Hepatic stellate cell (primary cell): ENCODE measurements at regions not wholly inside any gene's neighbourhood (a gene's known extent, or its start where the extent isn't known, plus 50 kb on each side); places are given as distances from the start of the nearest gene placed in this dataset.
"Not testable (repeated sequence)": the region's sequence is repeated elsewhere in the genome, so short reads cannot be mapped to it uniquely, and the experiment has no call there.

ENCODE experiments used
- DNase-seq: peaks from one replicate; pipeline ENCODE4 v3.0.0; 2011; ENCODE audit warnings: low spot score

- no peak for DNase-seq
Observed at GRCh38 chr16:47858333-47858982, 297.3 kb downstream of the ABCC12 start.

DNA sequence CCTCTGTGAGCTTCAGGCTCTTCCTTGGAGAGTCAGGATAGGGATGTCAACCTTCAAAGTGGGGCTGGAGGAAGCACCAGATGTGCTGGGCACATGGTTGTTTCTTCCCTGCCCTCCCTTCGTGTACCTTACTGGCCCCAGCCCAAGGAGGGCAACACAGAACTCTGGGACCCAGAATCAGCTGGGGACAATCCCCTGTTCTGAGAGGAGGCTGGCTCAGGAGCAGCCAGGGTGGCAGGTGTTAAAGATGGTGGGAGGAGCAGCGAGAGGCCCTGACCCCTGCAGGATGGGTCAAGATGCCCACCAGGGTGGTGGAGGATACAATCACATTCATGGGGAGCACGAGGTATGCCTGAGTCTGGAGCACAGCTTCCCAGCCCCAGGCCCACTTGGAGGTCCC lies 300.4 kb downstream of the ABCC12 start:
- no peak for DNase-seq

GRCh38 chr16:47854737-47855136 lies 301.1 kb downstream of the ABCC12 start:
- DNase-seq: no peak

- no peak for DNase-seq
Observed at GRCh38 chr16:47852991-47853390, 302.8 kb downstream of the ABCC12 start.

- no peak for DNase-seq
Observed at GRCh38 chr16:47851146-47851545, 304.6 kb downstream of the ABCC12 start.

DNA sequence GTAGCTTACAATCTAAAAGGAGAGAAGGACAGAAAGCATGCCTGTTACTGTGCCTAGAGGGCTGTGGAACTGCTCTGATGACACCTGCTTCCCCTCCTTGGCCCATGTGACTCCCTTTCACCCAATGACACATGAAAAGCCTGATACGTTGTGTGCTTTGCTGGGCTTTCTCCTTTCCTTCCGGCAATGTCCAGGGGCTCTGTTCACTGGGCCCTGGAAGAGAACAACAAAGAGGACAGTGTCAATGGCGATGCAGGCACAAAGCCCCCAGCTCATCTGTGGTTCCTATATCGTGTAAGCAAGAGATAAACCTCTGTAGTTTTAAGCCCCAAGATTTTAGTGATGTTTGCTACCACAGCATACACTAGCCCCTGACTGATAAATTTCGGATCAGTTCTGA lies 306.1 kb downstream of the ABCC12 start:
- no peak for DNase-seq

- no peak for DNase-seq
Observed at GRCh38 chr16:47848421-47849109, 307.2 kb downstream of the ABCC12 start.

DNA sequence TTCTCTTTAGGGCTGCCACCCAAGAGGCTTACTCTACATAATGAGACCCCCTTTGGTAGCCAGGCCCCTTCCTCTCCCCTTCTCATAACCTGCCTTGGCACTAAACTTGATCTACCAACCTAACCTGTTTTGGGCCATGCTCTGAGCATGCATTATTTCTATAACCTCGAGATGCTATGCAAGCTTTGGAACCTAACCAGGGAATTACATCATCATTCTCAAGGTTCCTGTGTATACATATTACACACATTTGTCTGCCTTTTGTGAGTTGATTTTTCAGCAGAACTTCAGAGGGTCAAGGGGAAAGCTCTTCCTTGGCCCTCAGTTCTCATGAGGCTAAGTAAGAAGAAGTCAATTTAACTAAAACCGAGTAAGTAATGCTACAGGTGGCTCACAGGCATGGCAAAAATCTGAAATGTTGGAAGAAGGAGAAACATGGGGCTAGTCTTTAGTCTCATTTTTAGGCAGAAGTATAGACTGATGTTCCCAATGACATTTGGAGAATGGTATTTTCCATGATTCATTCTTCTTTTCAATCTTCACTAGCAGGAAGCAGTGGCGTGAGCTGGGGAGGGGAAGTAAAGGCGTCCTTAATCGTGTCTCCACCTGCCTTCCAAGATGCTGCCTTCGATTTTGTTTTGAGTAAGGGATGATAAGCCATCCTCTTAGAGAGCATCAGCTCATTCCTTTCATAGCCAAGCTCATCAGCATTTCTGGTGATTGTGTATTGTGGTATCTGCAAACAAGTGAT lies 308.4 kb downstream of the ABCC12 start:
- DNase-seq: no peak

DNA sequence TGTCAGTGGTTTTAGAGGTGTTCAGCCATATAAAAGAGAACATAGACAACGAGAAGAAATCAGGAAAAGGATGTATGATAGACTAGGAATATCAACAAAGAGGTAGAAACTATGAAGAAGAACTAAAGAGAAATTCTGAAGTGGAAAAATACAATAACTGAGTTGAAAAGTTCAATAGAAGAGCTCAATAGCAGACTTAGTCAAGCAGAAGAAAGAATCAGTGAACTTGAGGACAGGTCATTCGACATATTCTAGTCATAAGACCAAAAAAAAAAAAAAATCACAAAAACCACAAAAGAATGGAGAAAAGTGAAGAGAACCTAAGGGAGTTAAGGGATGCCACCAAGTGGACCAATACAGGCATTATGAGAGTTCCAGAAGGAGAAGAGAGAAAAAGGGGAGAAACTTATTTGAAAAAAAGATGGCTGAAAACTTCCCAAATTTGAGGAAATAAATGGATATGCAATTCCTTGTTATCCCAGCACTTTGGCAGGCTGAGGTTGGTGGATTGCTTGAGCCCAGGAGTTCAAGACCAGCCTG lies 321.2 kb downstream of the ABCC12 start:
- DNase-seq: no peak

GRCh38 chr16:47833771-47834170 lies 322.0 kb downstream of the ABCC12 start:
- DNase-seq: no peak

DNA sequence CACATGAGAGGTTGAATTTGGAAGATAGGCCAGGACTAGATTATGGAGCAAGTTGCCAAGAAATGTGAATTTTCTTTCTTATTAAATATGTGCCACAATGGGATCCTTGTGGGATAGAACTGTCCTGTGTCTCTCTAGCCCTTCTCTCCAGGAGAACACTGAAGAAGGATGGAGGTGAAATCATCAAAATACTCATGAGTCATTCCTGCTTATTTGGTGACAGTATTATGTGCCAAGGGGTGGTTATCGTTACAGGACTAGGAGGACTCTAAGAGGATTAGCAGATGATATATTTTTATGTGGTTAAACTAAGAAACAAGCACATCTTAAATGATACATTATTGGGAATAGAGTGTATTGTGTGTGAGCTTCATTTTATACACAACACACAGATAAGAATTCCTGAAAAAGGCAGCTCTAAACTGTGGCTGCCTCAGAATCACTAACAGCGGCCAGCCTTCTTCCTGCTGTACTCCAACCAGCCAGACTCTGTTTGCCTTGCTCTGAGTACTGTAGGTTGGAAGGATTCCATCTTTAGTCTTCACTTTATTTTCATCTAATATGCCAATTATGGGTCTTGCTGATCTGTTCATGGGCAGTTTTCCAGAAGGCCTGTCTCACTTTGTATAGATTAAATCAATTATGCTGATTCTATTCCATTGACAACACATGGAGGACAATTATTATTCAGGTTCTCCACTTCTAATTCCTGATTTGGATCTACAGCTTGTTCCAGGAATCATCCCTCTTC lies 325.8 kb downstream of the ABCC12 start:
- no peak for DNase-seq

DNA sequence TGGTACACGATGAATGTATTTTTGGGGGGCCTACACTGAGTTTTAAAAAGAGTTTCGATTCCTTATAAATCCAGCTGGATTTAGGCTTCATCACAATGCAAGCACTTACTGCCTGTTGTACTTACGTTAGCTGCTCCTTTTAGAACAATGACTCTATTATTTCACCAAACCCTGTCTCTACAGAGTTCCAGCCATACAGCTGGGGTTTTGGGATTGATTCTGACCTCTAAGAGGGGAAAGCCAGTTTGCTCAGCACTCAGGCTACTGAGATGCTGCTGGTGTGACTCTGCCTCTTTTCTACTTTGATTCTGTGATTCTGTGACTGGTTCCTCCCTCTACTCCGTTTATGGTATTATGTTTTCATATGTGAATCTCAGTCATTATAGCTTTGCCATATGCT lies 329.7 kb downstream of the ABCC12 start:
- DNase-seq: no peak

- no peak for DNase-seq
Observed at GRCh38 chr16:47817048-47817447, 338.7 kb downstream of the ABCC12 start.

- no peak for DNase-seq
Observed at GRCh38 chr16:47816511-47816910, 339.3 kb downstream of the ABCC12 start.

DNA sequence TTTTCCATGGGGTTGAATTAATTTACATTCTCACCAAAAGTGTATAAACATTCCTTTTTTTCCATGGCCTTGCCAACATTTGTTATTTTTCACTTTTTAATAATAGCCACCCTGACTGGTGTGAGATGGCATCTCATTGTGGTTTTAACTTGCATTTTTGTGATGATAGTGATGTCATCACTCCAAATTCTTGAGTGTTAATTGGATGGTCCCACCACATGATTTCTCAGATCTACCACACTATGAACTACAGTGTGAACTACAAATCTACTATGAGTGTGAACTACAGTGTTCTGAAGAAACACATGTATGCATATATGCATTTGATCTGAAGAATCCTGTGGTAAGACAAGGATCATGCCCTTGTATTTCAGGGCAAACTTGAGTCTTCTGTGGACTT lies 340.1 kb downstream of the ABCC12 start:
- DNase-seq: no peak

- DNase-seq: not testable (repeated sequence)
Observed at GRCh38 chr16:47811758-47812157, 344.0 kb downstream of the ABCC12 start.

DNA sequence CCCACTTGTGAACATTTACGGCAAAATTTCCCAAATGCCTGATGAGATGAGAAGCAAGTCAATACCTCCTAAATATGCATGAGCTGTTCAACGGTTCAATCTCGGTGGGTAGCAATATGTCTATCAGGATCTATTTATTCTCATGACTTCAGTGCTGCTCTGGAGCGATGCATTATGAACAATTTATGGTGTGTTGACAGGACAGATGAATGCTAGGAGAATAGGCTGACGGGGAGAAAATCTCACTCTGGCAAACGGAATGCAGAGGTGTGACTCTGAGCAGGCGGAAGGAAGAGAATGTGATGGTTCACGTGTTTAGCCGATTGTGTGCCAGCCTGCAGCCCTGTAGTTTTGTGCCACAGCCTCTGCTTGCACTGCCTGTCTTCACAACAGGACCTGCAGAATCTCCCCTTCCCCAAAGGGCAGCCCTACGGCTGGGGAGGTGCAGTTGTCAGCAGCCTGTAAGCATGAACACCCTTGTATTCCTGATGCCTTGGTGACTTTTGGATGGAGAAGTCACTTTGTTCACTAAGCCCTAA lies 345.2 kb downstream of the PHKB start:
- no peak for DNase-seq

DNA sequence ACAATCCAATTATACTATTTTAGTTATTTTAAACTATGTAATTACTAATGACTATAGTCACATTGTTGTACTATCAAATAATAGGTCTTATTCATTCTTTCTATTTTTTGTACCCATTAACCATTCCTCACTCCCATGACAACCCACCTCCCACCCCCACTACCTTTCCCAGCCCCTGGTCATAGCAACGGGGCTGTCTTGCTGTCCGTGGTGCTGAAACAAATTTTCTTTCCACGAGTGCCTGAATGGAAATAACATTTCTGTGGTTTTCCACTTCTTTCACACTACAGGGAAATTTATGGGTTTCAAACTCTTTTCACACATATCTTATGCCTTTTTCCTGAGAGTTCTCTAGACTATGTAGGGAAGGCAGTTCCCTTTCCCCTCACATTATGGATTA lies 326.6 kb downstream of the PHKB start:
- no peak for DNase-seq

DNA sequence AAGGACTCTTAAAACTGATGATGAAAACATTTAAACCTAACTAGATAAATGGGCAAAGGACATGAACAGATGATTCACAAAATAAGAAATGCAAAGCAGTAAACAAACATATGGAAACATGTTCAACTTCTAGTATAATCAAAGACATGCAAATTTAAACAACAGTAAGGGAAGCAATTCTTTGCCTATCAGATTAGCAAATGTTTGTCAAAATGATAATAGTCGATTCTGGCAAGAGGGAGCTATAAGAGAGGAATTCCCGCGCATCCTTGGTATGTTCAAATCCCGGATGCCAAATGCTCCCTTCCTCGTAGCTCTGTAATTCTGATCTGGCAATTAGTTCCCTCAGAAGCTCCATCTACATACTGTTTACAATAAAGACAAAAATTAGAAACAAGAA lies 320.5 kb downstream of the PHKB start:
- DNase-seq: no peak

GRCh38 chr16:47780213-47780875 lies 319.2 kb downstream of the PHKB start:
- no peak for DNase-seq
